Activated T-helper 2 cell treated with anti-CD3 and anti-CD28 coated beads, Interferon-gamma antibody, Interleukin-2, Interleukin-4, amounts not matched to agents 10 μg/mL and 5 μg/mL and 100 μg/mL, durations not matched to agents 14 hours and 24 hours and 36 hours (primary cell): ENCODE measurements at regions not wholly inside any gene's neighbourhood (a gene's known extent, or its start where the extent isn't known, plus 50 kb on each side); places are given as distances from the start of the nearest gene placed in this dataset.

Source experiments
- DNase-seq: peaks from one replicate; pipeline ENCODE4 v3.0.0; 2021; ENCODE audit warnings: low spot score
- H3K27ac Mint-ChIP-seq: one replicate; pipeline ENCODE4 v1.8.0; 2021; ENCODE audit warnings: mixed read lengths
- H3K27me3 Mint-ChIP-seq: one replicate; pipeline ENCODE4 v1.8.0; 2021; ENCODE audit warnings: low read depth, mixed read lengths
- H3K36me3 Mint-ChIP-seq: one replicate; pipeline ENCODE4 v1.8.0; 2021; ENCODE audit warnings: low read depth, mixed read lengths
- H3K4me1 Mint-ChIP-seq: one replicate; pipeline ENCODE4 v1.8.0; 2021; ENCODE audit warnings: low read depth, mixed read lengths
- H3K4me3 Mint-ChIP-seq: one replicate; pipeline ENCODE4 v1.8.0; 2021; ENCODE audit warnings: low read depth, mild to moderate bottlenecking, moderate library complexity, mixed read lengths
- H3K9me3 Mint-ChIP-seq: one replicate; pipeline ENCODE4 v1.8.0; 2021; ENCODE audit warnings: mixed read lengths
- intact Hi-C: fragments of 100-400 bp; cut with micrococcal nuclease; formaldehyde crosslinking; loops from one replicate; pipeline ENCODE4 v1.15.1; 2023

DNA sequence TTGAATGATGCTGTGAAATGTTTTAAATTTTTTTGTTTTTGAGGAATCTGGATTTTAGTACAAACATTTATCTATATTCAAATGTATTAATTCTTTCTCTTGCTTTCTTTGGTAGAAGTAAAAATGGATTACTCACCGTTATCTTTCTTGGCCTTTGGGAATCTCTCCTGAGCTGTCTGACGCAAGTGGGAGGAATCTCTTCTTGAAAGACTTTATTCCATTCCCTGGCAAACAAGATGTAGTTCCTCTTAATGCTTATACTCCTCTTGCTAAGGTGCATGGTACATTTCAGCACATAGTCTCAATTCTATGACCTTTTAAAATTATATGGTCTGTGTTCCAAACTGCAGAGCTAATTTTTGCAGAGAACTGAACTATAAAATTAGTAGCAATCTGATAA lies 246.2 kb upstream of the SLC10A2 start:
- intact Hi-C loops = no loop called here
- Mint-ChIP-seq H3K27me3 (no peaks in the 10 kb centered on the region), H3K4me1 (no peaks in the 10 kb centered on the region), H3K9me3 (no peaks in the 10 kb centered on the region), H3K27ac (no peak overlapping the region), H3K36me3 (no peaks in the 10 kb centered on the region), H3K4me3 (no peak overlapping the region)
- no peak for DNase-seq

DNA sequence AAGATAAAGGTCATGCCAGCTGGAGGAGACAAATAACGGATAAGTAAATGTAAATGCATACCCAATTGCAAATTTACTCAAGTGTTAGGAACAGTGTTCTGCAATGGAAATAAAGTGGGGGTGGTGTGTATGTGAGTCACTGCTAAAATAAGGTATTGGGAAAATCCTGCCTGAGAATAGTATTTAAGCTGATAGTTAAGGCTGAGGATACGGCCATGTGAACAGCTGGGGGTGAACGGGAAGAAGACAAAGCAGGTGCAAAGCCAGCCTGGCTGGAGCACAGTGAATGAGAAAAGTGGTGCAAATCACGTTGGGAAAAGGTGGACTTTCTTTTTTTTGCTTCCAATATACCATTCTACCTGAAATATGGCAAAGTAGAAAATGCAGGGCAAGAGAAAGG lies 242.4 kb upstream of the SLC10A2 start:
- no peaks in the 10 kb centered on the region for H3K27me3 Mint-ChIP-seq
- no peak overlapping the region for H3K27ac Mint-ChIP-seq
- no peak for DNase-seq
- H3K9me3 Mint-ChIP-seq = no peaks in the 10 kb centered on the region
- intact Hi-C loops = no loop called here
- no peaks in the 10 kb centered on the region for H3K4me1 Mint-ChIP-seq
- no peak overlapping the region for H3K4me3 Mint-ChIP-seq
- H3K36me3 Mint-ChIP-seq = no peaks in the 10 kb centered on the region

DNA sequence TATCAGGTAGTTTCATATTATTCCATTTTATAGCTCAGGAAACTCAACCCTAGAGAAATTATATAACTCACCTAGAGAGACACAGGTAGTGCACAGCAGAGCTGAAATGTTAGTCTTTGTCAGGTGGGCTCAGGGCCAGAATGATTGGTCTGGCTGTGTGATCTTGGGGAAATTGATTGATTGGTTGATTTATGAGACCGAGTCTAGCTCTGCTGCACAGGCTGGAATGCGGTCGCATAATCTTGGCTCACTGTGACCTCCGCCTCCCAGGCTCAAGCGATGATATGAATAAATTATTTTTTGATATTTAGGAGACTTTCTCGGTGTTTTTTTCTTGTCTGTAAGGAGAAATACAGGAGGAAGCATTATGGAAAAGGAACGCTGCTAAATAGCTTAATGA lies 239.9 kb upstream of the SLC10A2 start:
- DNase-seq = no peak
- Mint-ChIP-seq H3K4me1 (no peaks in the 10 kb centered on the region), H3K36me3 (no peaks in the 10 kb centered on the region), H3K27ac (no peak overlapping the region), H3K9me3 (no peaks in the 10 kb centered on the region), H3K4me3 (no peak overlapping the region), H3K27me3 (no peaks in the 10 kb centered on the region)
- intact Hi-C loops = no loop called here

DNA sequence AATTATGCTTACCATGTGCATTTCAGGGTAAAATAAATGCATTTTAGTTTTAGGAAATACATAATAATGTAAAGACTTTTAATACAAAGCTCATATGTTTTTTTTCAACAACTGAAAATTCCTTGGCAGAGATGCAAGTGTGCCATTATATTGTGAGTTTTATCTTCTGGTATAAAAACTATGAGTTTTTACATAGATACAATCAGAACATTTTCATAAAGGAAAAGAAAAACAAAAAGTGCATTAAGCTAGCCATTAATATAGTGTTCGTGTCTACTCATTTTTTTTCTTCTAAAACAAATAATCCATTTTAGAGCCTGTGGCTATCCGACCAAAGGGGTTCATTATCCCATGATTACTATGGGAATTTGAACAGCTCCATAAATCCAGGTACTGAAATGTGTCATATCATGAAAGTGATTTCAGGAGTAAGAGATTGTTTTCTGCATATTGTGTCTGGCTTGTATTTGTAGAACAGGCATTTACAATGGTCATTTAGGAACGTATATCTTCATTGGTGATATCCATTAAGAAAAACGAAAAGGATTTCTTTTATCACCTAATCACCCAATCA lies 236.9 kb upstream of the SLC10A2 start:
- Mint-ChIP-seq H3K27ac (no peak overlapping the region), H3K4me1 (no peaks in the 10 kb centered on the region), H3K4me3 (no peak overlapping the region), H3K27me3 (no peaks in the 10 kb centered on the region), H3K36me3 (no peaks in the 10 kb centered on the region), H3K9me3 (peaks cover 5% of the 10 kb centered on the region)
- no peak for DNase-seq
- intact Hi-C loops = no loop called here

DNA sequence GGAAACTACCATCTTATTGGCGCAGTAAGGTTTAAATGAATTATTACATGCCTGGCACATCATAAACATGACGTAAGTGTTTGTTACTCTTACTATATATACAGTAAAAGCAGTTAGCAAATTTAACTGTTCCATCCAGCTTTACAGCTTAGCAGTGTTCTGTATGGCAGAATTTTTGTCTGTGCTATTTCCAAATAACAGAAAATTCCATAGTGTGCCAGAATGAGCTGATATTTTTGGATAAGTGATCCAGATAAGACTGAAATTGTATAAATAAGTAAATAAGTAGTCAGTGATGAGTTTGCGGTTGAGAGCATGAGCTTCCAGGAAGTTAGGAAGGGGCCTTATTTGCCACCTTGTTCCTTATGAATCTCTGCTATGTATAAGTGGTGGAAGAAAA lies 236.5 kb upstream of the SLC10A2 start:
- no peaks in the 10 kb centered on the region for H3K36me3 Mint-ChIP-seq
- no peak for DNase-seq
- H3K4me1 Mint-ChIP-seq = no peaks in the 10 kb centered on the region
- peaks cover 5% of the 10 kb centered on the region for H3K9me3 Mint-ChIP-seq
- intact Hi-C loops = no loop called here
- H3K4me3 Mint-ChIP-seq = no peak overlapping the region
- no peaks in the 10 kb centered on the region for H3K27me3 Mint-ChIP-seq
- H3K27ac Mint-ChIP-seq = no peak overlapping the region

DNA sequence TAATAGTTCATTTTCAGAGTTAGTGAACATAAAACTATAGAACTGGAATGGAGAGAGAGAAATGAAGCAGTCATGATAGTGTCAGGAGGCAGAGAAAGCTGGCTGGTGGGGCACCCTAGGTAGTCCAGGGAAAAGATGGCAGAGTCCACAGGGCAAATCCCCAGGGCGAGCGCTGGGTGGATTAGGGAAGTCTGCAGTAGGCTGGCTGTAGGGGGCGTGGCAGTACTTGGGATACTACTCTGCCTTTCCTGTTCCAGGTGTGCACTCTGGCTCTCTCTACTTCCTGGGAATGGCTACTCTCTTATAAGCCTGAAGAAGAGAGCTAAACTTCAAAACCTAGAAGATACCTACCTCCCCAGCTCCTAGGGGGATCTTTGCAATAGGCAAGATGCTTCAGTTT lies 232.9 kb upstream of the SLC10A2 start:
- intact Hi-C loops = no loop called here
- no peaks in the 10 kb centered on the region for H3K4me1 Mint-ChIP-seq
- H3K4me3 Mint-ChIP-seq = no peak overlapping the region

DNA sequence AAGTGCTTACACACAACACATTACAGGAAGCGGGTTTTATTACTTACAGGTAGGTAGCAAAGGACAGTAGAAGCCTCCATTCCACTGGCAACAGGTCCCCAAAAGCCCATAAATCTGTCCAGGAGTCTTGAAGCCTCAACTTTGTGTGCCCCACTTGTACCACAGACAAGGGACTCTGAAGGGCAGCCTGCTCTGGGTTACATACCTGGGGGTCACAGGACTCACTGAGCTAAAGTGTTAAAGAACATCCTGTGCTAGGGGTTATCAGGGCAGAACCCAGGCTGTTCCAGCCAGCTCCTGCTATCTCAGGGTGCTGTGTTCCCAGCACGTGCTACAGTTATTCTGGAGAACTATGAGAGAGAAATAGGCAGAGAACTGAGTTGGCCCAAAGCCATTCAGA lies 230.9 kb upstream of the SLC10A2 start:
- H3K27me3 Mint-ChIP-seq = no peaks in the 10 kb centered on the region
- no peak for DNase-seq
- intact Hi-C loops = no loop called here
- no peaks in the 10 kb centered on the region for H3K36me3 Mint-ChIP-seq
- no peak overlapping the region for H3K4me3 Mint-ChIP-seq
- no peaks in the 10 kb centered on the region for H3K4me1 Mint-ChIP-seq
- H3K27ac Mint-ChIP-seq = no peak overlapping the region
- peaks cover 5% of the 10 kb centered on the region for H3K9me3 Mint-ChIP-seq

More for the DNA sequence above, 232.9 kb upstream of the SLC10A2 start:
- no peak overlapping the region for H3K27ac Mint-ChIP-seq
- DNase-seq = no peak
- H3K36me3 Mint-ChIP-seq = no peaks in the 10 kb centered on the region
- peaks cover 5% of the 10 kb centered on the region for H3K9me3 Mint-ChIP-seq
- no peaks in the 10 kb centered on the region for H3K27me3 Mint-ChIP-seq

DNA sequence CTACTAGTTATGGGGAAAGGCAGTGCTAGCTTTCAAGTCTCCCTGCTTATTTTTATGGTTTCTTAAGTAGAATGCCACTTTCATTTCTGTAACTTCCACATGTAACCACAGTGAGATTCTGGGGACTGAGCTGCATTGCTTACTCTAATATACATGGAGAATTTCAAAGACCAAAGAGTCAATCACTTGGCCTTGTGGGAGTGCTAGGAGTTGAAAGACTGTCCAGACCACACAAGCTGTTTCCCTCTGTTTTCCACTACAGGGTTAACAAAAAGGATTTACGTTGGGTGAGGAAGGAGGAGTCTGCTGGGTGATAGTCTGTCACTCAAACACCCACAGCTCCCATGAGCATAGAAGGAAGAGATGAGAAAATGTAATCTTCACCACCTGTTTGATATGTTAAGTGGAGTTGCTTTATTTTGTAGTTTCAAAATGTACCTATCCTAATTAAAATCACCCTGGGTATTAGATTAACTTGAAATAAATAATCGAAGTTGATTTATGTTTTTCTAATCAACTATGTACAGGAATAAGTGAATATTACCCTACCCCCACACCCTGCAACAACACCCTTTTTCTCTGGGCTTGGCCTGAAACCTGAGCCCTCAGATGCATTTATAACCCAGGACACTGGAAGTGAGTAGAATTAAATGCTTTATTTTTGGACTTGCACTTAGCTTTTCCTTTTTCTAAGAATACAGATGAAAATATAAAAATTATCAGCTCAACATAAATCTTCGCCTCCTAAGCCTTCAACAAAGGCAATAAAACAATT lies 225.8 kb upstream of the SLC10A2 start:
- Mint-ChIP-seq H3K27me3 (no peaks in the 10 kb centered on the region), H3K27ac (no peak overlapping the region), H3K36me3 (no peaks in the 10 kb centered on the region), H3K4me3 (no peak overlapping the region), H3K4me1 (peaks cover 3% of the 10 kb centered on the region), H3K9me3 (no peaks in the 10 kb centered on the region)
- DNase-seq = no peak
- intact Hi-C loops = no loop called here

DNA sequence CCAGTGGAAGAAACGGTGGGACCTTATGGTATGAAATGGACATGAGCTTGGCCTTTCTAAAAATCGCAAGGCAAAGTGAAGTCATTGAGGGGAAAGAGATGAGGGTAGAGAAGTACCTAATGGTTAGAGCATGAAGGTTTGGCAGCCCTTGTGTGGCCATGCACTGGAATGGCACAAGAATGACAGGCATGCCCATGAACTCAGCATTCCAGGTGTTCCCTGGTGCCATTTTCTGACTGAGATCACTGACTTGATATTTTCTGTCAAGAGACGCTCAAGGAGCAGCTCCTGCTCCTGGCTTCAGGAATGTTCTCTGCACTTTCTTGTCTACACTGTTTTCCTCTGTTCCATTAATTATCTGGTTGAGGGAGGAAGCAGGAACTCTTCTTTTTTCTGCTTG lies 225.0 kb upstream of the SLC10A2 start:
- H3K36me3 Mint-ChIP-seq = no peaks in the 10 kb centered on the region
- no peak overlapping the region for H3K4me3 Mint-ChIP-seq
- H3K9me3 Mint-ChIP-seq = no peaks in the 10 kb centered on the region
- intact Hi-C loops = no loop called here
- no peak overlapping the region for H3K27ac Mint-ChIP-seq
- H3K27me3 Mint-ChIP-seq = no peaks in the 10 kb centered on the region
- peaks cover 3% of the 10 kb centered on the region for H3K4me1 Mint-ChIP-seq
- DNase-seq = no peak

DNA sequence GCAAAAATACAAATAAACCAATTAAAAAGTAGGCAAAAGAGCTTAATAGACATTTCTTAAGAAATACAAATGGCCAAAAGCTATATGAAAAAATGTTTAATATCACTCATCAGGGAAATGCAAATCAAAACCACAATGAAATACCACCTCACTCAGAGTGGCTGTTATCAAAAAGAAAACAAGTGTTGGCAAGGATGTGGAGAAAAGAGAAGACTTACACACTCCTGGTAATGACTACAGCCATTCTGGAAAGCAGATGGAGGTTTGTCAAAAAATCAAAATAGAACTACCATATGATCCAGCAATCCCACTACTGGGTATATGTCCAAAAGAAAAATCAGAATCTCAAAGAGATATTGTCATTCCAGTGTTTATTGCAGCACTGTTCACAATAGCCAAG lies 223.5 kb upstream of the SLC10A2 start:
- no peaks in the 10 kb centered on the region for H3K9me3 Mint-ChIP-seq
- no peak overlapping the region for H3K27ac Mint-ChIP-seq
- no peak overlapping the region for H3K4me3 Mint-ChIP-seq
- H3K36me3 Mint-ChIP-seq = no peaks in the 10 kb centered on the region
- H3K27me3 Mint-ChIP-seq = no peaks in the 10 kb centered on the region
- peaks cover 3% of the 10 kb centered on the region for H3K4me1 Mint-ChIP-seq
- intact Hi-C loops = no loop called here
- no peak for DNase-seq

DNA sequence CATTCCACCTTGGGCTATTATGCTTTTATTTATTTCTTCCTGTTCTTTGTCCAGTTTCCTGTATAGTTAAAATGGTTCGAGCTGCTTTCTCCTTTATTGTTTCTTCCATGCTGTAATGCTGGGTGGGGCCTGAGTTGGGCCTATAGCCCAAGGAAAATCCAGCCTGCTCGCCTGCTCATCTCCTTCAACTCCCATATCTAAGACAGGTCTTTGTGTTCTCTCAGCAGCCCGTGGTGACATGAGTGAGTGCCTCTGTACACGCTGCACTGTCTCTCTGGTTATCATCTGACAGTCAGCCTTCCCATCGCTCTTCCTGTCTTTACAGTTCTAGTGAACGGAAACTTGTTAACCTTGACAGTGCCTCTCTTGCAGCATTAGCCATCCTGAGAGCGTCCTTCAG lies 221.9 kb upstream of the SLC10A2 start:
- Mint-ChIP-seq H3K4me1 (peaks cover 3% of the 10 kb centered on the region), H3K27me3 (no peaks in the 10 kb centered on the region), H3K4me3 (no peak overlapping the region), H3K36me3 (no peaks in the 10 kb centered on the region), H3K9me3 (no peaks in the 10 kb centered on the region), H3K27ac (no peak overlapping the region)
- DNase-seq = no peak
- intact Hi-C loops = no loop called here

DNA sequence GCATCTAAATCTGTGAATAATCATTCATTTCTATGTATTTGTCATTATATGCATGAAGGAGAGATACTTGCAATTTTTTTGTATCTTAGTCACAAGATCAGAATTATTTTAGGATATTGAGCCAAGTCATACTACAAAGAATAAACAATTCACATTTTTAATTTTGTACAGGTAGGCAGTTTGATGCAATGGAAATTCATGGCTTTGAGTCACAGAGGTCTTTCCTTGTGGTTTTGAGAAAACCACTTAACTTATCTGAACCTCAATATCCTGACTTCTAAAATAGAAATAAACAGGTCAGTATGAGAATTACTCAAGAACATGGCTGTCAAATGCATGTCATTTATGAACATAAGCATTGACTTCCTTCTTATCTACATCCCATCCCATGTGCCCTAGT lies 221.4 kb upstream of the SLC10A2 start:
- no peak overlapping the region for H3K27ac Mint-ChIP-seq
- peaks cover 3% of the 10 kb centered on the region for H3K4me1 Mint-ChIP-seq
- DNase-seq = no peak
- intact Hi-C loops = no loop called here
- no peaks in the 10 kb centered on the region for H3K9me3 Mint-ChIP-seq
- no peaks in the 10 kb centered on the region for H3K36me3 Mint-ChIP-seq
- no peak overlapping the region for H3K4me3 Mint-ChIP-seq
- H3K27me3 Mint-ChIP-seq = no peaks in the 10 kb centered on the region

DNA sequence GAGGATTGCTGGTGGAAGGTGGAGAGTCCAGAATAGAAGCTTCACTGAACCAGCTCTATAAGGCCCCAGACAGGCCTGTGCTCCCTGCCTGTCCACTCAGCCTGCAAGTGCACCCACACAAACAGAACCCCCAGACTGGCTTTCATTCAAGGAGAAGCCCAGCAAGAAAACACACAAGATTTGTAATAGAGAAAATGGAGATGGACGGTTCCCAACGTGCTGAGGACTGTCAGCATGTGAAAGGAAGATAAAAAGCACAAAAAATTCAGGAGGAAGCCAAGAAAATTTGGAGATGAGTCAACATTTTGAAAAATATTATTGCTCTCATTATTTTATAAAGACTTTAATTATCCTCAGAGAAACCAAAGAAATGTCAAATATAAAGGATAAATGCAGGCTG lies 218.2 kb upstream of the SLC10A2 start:
- no peak overlapping the region for H3K4me3 Mint-ChIP-seq
- no peak overlapping the region for H3K27ac Mint-ChIP-seq
- H3K36me3 Mint-ChIP-seq = no peaks in the 10 kb centered on the region
- no peaks in the 10 kb centered on the region for H3K27me3 Mint-ChIP-seq
- intact Hi-C loops = no loop called here
- peaks cover 3% of the 10 kb centered on the region for H3K4me1 Mint-ChIP-seq
- no peaks in the 10 kb centered on the region for H3K9me3 Mint-ChIP-seq
- no peak for DNase-seq

DNA sequence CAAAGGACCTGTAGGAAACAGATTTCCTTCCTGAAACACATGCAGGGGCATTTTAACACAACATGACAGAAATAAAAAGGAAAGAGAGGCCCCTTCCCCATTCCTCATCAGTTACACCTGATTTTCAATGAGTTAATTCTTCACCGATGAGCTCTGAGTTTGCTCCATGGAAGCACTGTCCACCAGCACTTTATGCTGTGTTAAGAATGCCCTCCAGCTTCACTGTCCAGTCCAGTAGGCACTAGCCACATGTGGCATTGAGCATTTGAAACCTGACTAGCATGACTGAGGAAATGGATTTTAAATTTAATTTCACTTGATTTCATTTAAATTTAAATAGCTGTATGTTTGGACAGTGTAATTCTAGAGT lies 217.2 kb upstream of the SLC10A2 start:
- Mint-ChIP-seq H3K4me1 (peaks cover 3% of the 10 kb centered on the region), H3K27me3 (no peaks in the 10 kb centered on the region), H3K27ac (no peak overlapping the region), H3K4me3 (no peak overlapping the region), H3K36me3 (no peaks in the 10 kb centered on the region), H3K9me3 (no peaks in the 10 kb centered on the region)
- intact Hi-C loops = no loop called here
- no peak for DNase-seq
